H9 (cell line): ENCODE measurements at regions not wholly inside any gene's neighbourhood (a gene's known extent, or its start where the extent isn't known, plus 50 kb on each side); places are given as distances from the start of the nearest gene placed in this dataset.

Experiments used
- DNase-seq: peaks from one replicate; pipeline ENCODE4 v3.0.0-alpha.2; 2017
- H2AFZ ChIP-seq: one replicate; pipeline ENCODE4 v1.6.1; 2013; ENCODE audit warnings: mild to moderate bottlenecking, low read length, control low read depth, moderate library complexity
- H2AK5ac ChIP-seq: 2 replicates; pipeline ENCODE4 v1.6.1; 2013; ENCODE audit warnings: low read length, control low read depth, mixed read lengths; ENCODE audit not compliant: insufficient read length
- H2BK120ac ChIP-seq: one replicate; pipeline ENCODE4 v1.6.1; 2013; ENCODE audit warnings: low read depth, mild to moderate bottlenecking, low read length, control low read depth, inconsistent platforms; ENCODE audit not compliant: poor library complexity, severe bottlenecking
- H2BK12ac ChIP-seq: 2 replicates; pipeline ENCODE4 v1.6.1; 2013; ENCODE audit warnings: low read length, control low read depth, mixed read lengths, low read depth; ENCODE audit not compliant: insufficient read length
- H2BK15ac ChIP-seq: 2 replicates; pipeline ENCODE4 v1.6.1; 2013; ENCODE audit warnings: low read depth, low read length, control low read depth
- H2BK20ac ChIP-seq: one replicate; pipeline ENCODE4 v1.6.1; 2013; ENCODE audit warnings: low read depth, mild to moderate bottlenecking, low read length, control low read depth, inconsistent platforms; ENCODE audit not compliant: poor library complexity, severe bottlenecking
- H2BK5ac ChIP-seq: 2 replicates; pipeline ENCODE4 v1.6.1; 2013; ENCODE audit warnings: low read length, control low read depth, mixed read lengths; ENCODE audit not compliant: insufficient read length
- H3K14ac ChIP-seq: 2 replicates; pipeline ENCODE4 v1.6.1; 2013; ENCODE audit warnings: low read length, control low read depth; ENCODE audit not compliant: insufficient read depth
- H3K18ac ChIP-seq: 2 replicates; pipeline ENCODE4 v1.6.1; 2013; ENCODE audit warnings: low read depth, mild to moderate bottlenecking, mixed read lengths, low read length, control low read depth; ENCODE audit not compliant: insufficient read length
- H3K23ac ChIP-seq: 2 replicates; pipeline ENCODE4 v1.6.1; 2013; ENCODE audit warnings: low read length, control low read depth, mixed read lengths, low read depth; ENCODE audit not compliant: insufficient read length
- H3K23me2 ChIP-seq: 2 replicates; pipeline ENCODE4 v1.6.1; 2013; ENCODE audit warnings: low read depth, mild to moderate bottlenecking, mixed read lengths, low read length, control low read depth; ENCODE audit not compliant: insufficient read length, poor library complexity, severe bottlenecking
- H3K27ac ChIP-seq: 2 replicates; pipeline ENCODE4 v1.5.1; 2013; ENCODE audit warnings: low read length, control low read depth, mixed read lengths, low read depth; ENCODE audit not compliant: insufficient read length
- H3K27me3 ChIP-seq: 2 replicates; pipeline ENCODE4 v1.6.1; 2013; ENCODE audit warnings: low read length, control low read depth, inconsistent platforms; ENCODE audit not compliant: insufficient read depth
- H3K4ac ChIP-seq: 2 replicates; pipeline ENCODE4 v1.6.1; 2013; ENCODE audit warnings: low read depth, mild to moderate bottlenecking, control low read depth, inconsistent platforms, low read length, moderate library complexity
- H3K4me1 ChIP-seq: 2 replicates; pipeline ENCODE4 v1.6.1; 2013; ENCODE audit warnings: low read length, control low read depth, inconsistent platforms; ENCODE audit not compliant: insufficient read depth
- H3K4me2 ChIP-seq: 2 replicates; pipeline ENCODE4 v1.6.1; 2013; ENCODE audit warnings: low read length, control low read depth, mixed read lengths; ENCODE audit not compliant: insufficient read length, insufficient read depth
- H3K56ac ChIP-seq: 2 replicates; pipeline ENCODE4 v1.6.1; 2013; ENCODE audit warnings: low read depth, mild to moderate bottlenecking, mixed read lengths, low read length, control low read depth; ENCODE audit not compliant: insufficient read length
- H3K79me1 ChIP-seq: 2 replicates; pipeline ENCODE4 v1.6.1; 2013; ENCODE audit warnings: low read depth, mild to moderate bottlenecking, moderate library complexity, low read length, control low read depth, inconsistent platforms; ENCODE audit not compliant: insufficient read depth, poor library complexity, severe bottlenecking
- H3K79me2 ChIP-seq: 2 replicates; pipeline ENCODE4 v1.6.1; 2013; ENCODE audit warnings: low read length, control low read depth, inconsistent platforms; ENCODE audit not compliant: insufficient read depth
- H3K9ac ChIP-seq: 2 replicates; pipeline ENCODE4 v1.6.1; 2013; ENCODE audit warnings: low read length, control low read depth, mixed read lengths; ENCODE audit not compliant: insufficient read length; ENCODE audit errors: extremely low read depth
- H3K9me3 ChIP-seq: one replicate; pipeline ENCODE4 v1.6.1; 2013; ENCODE audit warnings: low read depth, low read length, inconsistent platforms; ENCODE audit not compliant: control insufficient read depth
- H3T11ph ChIP-seq: one replicate; pipeline ENCODE4 v1.6.1; 2013; ENCODE audit warnings: mild to moderate bottlenecking, low read length, control low read depth, inconsistent platforms
- H4K20me1 ChIP-seq: one replicate; pipeline ENCODE4 v1.6.1; 2013; ENCODE audit not compliant: control insufficient read depth, insufficient read length, insufficient read depth
- H4K5ac ChIP-seq: 2 replicates; pipeline ENCODE4 v1.6.1; 2013; ENCODE audit warnings: low read depth, mild to moderate bottlenecking, mixed read lengths, low read length, control low read depth; ENCODE audit not compliant: insufficient read length
- H4K8ac ChIP-seq: replicated peaks from 2 replicates; pipeline ENCODE4 v1.6.1; 2013; ENCODE audit warnings: low read length, control low read depth, mixed read lengths, low read depth; ENCODE audit not compliant: insufficient read length
- H4K91ac ChIP-seq: 2 replicates; pipeline ENCODE4 v1.6.1; 2013; ENCODE audit warnings: low read depth, mild to moderate bottlenecking, moderate library complexity, mixed read lengths, low read length, control low read depth; ENCODE audit not compliant: insufficient read length
- H3K27ac Mint-ChIP-seq, 3 experiments: 2 replicates in 2 of 3; 3 replicates in 1 of 3; pipeline ENCODE4 v1.8.0; 2020 to 2021; ENCODE audit warnings: mixed read lengths in 3 of 3, mild to moderate bottlenecking in 1 of 3, moderate library complexity in 1 of 3
- H3K27me3 Mint-ChIP-seq: 2 replicates; pipeline ENCODE4 v1.8.0; 2021; ENCODE audit warnings: low read depth, mild to moderate bottlenecking, moderate library complexity, mixed read lengths
- H3K36me3 Mint-ChIP-seq, 3 experiments: 2 replicates in 2 of 3; 3 replicates in 1 of 3; pipeline ENCODE4 v1.8.0; 2020 to 2021; ENCODE audit warnings: low read depth in 3 of 3, mixed read lengths in 3 of 3; ENCODE audit not compliant: insufficient read depth in 1 of 3
- H3K4me1 Mint-ChIP-seq, 2 experiments: 2 replicates each; pipeline ENCODE4 v1.8.0; 2020; ENCODE audit warnings: mixed read lengths in 2 of 2
- H3K4me3 Mint-ChIP-seq, 2 experiments: 2 replicates in 1 of 2; 3 replicates in 1 of 2; pipeline ENCODE4 v1.8.0; 2020 to 2021; ENCODE audit warnings: mild to moderate bottlenecking in 2 of 2, mixed read lengths in 2 of 2, moderate library complexity in 1 of 2
- H3K9me3 Mint-ChIP-seq, 2 experiments: 2 replicates in 1 of 2; 3 replicates in 1 of 2; pipeline ENCODE4 v1.8.0; 2020; ENCODE audit warnings: mild to moderate bottlenecking in 2 of 2, mixed read lengths in 2 of 2, moderate library complexity in 1 of 2
- WGBS: extraction: QIAGEN DNeasy Blood & Tissue Kit; methylation state at CpG from one replicate; pipeline ENCODE4 v1.1.7; 2013; ENCODE audit warnings: missing lambda C conversion rate, low lambda C conversion rate, mixed read lengths; ENCODE audit not compliant: insufficient read length; ENCODE audit errors: extremely low coverage; 5-methylcytosine and 5-hydroxymethylcytosine counted together
- TF ChIP-seq, protein P1 (sequence below): fragments of 200-600 bp; sonication (generic); conservative IDR thresholded peaks from 3 replicates; pipeline ENCODE4 v1.8.0; 2021; ENCODE audit warnings: antibody characterized with exemption, mild to moderate bottlenecking

DNA sequence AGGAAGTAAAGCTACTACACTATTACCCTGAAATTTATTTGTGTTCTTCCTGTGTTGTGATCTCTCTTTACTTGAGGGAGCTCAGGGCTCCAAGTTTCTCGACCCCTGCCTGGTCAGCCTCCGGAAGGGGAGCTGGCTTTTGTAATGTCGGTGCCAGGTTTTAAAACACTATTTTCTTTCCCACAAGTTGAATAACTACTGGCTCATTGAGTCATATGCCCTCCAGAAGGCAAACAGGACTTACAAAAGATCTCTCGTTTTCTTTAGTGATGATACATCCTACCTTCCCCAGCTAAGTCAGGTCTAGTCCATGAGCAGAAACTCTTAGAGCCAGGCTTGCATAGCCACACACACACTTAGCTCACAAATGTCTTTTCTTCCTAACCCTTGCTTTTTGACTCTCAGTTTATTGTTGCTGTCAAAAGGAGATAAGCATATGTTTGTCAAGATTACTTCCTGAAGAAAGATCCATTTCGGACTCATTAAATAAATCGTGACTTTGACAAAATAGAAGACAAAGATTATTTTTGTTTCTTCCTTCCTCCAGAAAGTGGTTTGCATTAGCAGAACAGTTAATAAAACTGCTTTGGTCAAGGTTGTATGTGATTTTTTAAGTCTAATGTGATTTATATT, 209.8 kb upstream of the FLRT2 start:
- H3K9me3 ChIP-seq, result no peaks in the 10 kb centered on the region
- H3K14ac ChIP-seq, result no peak overlapping the region
- H2BK5ac ChIP-seq, result no peak overlapping the region
- no peak overlapping the region for H4K5ac ChIP-seq
- TF ChIP-seq, protein P1, sequence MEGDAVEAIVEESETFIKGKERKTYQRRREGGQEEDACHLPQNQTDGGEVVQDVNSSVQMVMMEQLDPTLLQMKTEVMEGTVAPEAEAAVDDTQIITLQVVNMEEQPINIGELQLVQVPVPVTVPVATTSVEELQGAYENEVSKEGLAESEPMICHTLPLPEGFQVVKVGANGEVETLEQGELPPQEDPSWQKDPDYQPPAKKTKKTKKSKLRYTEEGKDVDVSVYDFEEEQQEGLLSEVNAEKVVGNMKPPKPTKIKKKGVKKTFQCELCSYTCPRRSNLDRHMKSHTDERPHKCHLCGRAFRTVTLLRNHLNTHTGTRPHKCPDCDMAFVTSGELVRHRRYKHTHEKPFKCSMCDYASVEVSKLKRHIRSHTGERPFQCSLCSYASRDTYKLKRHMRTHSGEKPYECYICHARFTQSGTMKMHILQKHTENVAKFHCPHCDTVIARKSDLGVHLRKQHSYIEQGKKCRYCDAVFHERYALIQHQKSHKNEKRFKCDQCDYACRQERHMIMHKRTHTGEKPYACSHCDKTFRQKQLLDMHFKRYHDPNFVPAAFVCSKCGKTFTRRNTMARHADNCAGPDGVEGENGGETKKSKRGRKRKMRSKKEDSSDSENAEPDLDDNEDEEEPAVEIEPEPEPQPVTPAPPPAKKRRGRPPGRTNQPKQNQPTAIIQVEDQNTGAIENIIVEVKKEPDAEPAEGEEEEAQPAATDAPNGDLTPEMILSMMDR, result no peak
- no peak overlapping the region for H3T11ph ChIP-seq
- no peak overlapping the region for H3K18ac ChIP-seq
- H4K91ac ChIP-seq, result no peak overlapping the region
- H4K8ac ChIP-seq, result no peak overlapping the region
- H3K23ac ChIP-seq, result no peak overlapping the region
- 0 out of 5 replicates have a peak, but pooled peaks cover 0 to 3% of the 10 kb centered on the region in 2 experiments for H3K9me3 Mint-ChIP-seq
- no peaks in the 10 kb centered on the region for H3K27me3 ChIP-seq
- H3K56ac ChIP-seq, result no peak overlapping the region
- no peaks in the 10 kb centered on the region for H3K27me3 Mint-ChIP-seq
- no peak overlapping the region for H3K4ac ChIP-seq
- H2BK15ac ChIP-seq, result no peak overlapping the region
- H2AK5ac ChIP-seq, result no peak overlapping the region
- no peak overlapping the region for H2BK20ac ChIP-seq
- H3K23me2 ChIP-seq, result no peaks in the 10 kb centered on the region
- H3K9ac ChIP-seq, result no peak overlapping the region
- no peaks in the 10 kb centered on the region for H3K79me1 ChIP-seq
- no peak overlapping the region for H3K27ac ChIP-seq
- H3K36me3 Mint-ChIP-seq, result no peaks in the 10 kb centered on the region; a peak in 1 of 7 replicates
- no peaks in the 10 kb centered on the region for H4K20me1 ChIP-seq
- WGBS, result no CpG with 5 or more reads among the region's 6 CpGs
- H3K4me1 ChIP-seq, result no peaks in the 10 kb centered on the region; the same call in 1 of the 2 replicates
- H3K4me1 Mint-ChIP-seq, result peaks cover 32 to 33% of the 10 kb centered on the region in 2 experiments
- no peak overlapping the region for H3K4me3 Mint-ChIP-seq
- no peak overlapping the region for H3K4me2 ChIP-seq
- no peak overlapping the region for H2AFZ ChIP-seq
- H2BK120ac ChIP-seq, result no peak overlapping the region
- no peak overlapping the region for H2BK12ac ChIP-seq
- no peaks in the 10 kb centered on the region for H3K79me2 ChIP-seq
- DNase-seq, result no peak
- peak overlapping the region in 1 of 3 experiments; percentile 42; a peak in 1 of 7 replicates for H3K27ac Mint-ChIP-seq
